ENCODE measurements at regions not wholly inside any gene's neighbourhood (a gene's known extent, or its start where the extent isn't known, plus 50 kb on each side); places are given as distances from the start of the nearest gene placed in this dataset.

DNA sequence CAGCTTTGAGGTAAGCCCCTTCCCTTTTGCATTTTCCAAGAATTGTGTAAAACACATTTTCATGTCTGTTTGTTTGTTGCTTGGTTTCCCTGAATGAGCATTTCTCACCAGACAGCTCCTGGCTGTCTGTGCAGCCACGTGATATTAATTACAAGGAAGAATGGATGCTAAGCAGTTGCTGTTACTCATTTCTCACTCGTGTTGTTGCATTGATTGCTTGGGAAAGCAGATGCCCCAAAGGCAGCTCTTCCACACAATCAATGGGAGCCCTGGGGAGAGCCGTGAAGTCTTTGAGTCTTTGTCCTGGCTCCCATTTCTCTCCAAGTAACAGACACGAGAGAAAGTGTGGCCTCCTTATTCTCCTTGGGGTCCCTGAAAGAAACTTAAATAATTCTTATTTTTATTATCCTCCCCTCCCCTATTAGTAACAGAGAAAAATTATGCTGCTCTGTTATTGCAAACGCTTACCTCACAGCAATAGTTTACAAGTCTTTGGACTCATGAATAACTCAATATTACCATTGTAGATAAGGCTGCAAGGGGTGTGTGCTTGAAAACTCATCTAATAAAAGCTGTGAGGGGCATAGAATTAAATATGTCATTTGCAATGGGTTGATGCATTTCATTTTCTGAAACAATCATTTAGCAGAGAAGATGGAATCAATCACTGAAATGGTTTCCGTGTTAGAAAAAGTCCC, 127.7 kb upstream of the CAMK1G start:
- no peaks in the 10 kb centered on the region; the same call in 1 of the 2 replicates for H3K9me3 ChIP-seq
- no peaks in the 10 kb centered on the region for H3K4me1 ChIP-seq
- in situ Hi-C loops (cut with MboI; ENCODE audit: low sequenced_read_pairs): no loop called here
- H3K36me3 ChIP-seq (replicated peaks): no peaks in the 10 kb centered on the region
- no peak overlapping the region for H3K4me3 ChIP-seq
- H3K27me3 ChIP-seq (ENCODE audit: low read depth): no peaks in the 10 kb centered on the region; the same call in 1 of the 2 replicates
- no peak for DNase-seq (ENCODE audit: low spot score in 2 of 2)

DNA sequence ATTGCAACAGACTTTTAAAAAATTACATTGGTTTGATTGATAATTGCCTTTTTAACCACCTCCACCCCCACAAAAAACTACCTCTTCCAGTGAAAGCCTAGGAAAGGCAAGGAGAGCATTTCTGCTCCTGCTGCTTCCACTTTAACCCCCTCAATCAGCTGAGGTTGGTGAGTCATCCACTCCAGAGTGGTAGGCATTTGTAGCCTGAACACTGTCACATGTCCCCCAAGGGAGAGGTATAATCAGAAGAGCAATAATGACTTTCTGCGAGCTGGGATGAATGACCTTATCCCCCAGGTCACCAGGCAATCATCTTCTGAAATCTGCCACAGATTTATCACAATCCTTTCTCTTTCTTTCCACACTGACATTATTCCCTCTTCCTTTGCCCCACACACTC, 126.6 kb upstream of the CAMK1G start:
- no peak for DNase-seq (ENCODE audit: low spot score in 2 of 2)
- H3K9me3 ChIP-seq: peaks cover 4% of the 10 kb centered on the region; the same call in 1 of the 2 replicates
- in situ Hi-C loops (cut with MboI; ENCODE audit: low sequenced_read_pairs): no loop called here

DNA sequence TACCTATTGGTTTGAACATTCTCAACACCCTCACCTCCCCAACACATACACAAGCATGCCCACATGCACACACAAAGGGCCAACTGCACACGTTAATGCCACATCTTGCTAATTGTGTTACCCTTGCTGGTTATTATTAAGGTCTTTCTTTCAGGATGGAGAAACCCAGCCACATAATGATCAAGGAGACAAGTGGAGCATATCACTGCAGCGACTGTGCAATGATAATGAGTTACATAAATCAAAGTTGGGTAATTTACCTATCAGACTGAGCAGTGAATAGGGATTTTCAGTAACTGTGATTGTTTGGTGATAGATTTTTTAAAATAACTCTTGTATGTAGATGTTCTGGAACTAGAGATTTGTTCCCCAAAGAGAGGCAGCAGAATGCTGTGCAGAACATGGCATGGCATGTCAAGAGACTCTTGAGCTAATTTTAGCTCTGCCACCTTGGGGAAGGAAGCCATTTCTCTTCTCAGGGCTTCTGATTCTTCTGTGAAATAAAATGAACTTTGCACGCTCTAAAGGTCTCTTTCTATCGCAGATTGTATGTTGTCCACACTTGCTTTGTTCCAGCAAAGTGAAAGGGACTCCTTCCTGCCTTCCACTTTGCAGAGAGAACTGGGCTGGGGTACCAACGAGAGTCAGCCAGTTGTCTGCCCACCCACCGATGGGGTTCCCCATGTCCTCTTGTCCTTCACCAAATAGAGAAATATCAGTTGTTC, 126.0 kb upstream of the CAMK1G start:
- in situ Hi-C loops (cut with MboI; ENCODE audit: low sequenced_read_pairs): no loop called here
- no peaks in the 10 kb centered on the region for H3K4me1 ChIP-seq
- H3K36me3 ChIP-seq (replicated peaks): no peaks in the 10 kb centered on the region
- peaks cover 4% of the 10 kb centered on the region for H3K9me3 ChIP-seq
- DNase-seq (ENCODE audit: low spot score in 2 of 2): no peak
- no peak overlapping the region for H3K4me3 ChIP-seq
- no peaks in the 10 kb centered on the region; the same call in 1 of the 2 replicates for H3K27me3 ChIP-seq (ENCODE audit: low read depth)

More for the DNA sequence above, 126.6 kb upstream of the CAMK1G start:
- Histone ChIP-seq H3K27me3 (ENCODE audit: low read depth) (no peaks in the 10 kb centered on the region; the same call in 1 of the 2 replicates), H3K36me3 (replicated peaks) (no peaks in the 10 kb centered on the region), H3K4me1 (no peaks in the 10 kb centered on the region), H3K4me3 (no peak overlapping the region)

DNA sequence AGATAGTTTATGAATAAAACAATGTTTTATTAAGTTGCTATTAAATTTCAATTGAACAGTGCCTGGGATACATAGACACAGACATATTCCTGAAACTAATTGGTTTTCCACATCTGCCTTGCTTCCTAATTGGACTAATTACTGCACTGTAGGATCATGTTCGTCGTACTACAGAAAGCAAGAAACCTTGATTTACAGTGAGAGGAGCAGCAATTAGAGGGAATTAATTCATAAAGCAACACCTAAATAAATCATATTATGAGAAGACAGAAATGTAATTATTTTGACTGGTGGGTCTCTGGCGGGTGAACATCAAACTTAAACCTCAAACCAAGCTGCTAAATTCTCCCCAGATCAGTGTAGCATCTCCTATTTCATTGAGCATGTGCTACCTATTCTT, 124.6 kb upstream of the CAMK1G start:
- H3K27me3 ChIP-seq (ENCODE audit: low read depth): no peaks in the 10 kb centered on the region; the same call in 1 of the 2 replicates
- no peaks in the 10 kb centered on the region for H3K4me1 ChIP-seq
- in situ Hi-C loops (cut with MboI; ENCODE audit: low sequenced_read_pairs): no loop called here
- DNase-seq (ENCODE audit: low spot score in 2 of 2): no peak
- H3K9me3 ChIP-seq: peaks cover 4% of the 10 kb centered on the region
- no peaks in the 10 kb centered on the region for H3K36me3 ChIP-seq (replicated peaks)
- H3K4me3 ChIP-seq: no peak overlapping the region

DNA sequence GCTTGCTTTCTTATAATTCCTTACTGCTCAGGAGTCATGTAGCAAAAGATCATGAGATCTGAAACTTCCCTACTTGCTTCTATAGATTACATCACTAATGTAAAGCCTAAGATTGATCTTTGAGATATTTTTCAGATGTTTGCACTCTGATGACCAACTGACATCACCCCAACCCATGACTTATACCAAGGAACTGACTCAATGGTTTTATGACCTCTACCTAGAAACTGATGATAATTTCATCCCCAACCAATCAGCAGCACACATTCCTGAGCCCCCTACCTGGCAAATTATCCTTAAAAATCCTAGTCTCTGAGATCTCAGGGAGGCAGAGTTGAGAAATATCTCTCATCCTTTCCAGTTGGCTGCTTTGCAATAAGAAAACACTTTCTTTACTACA, 122.3 kb upstream of the CAMK1G start:
- no peaks in the 10 kb centered on the region; the same call in 1 of the 2 replicates for H3K27me3 ChIP-seq (ENCODE audit: low read depth)
- no peaks in the 10 kb centered on the region for H3K36me3 ChIP-seq (replicated peaks)
- DNase-seq (ENCODE audit: low spot score in 2 of 2): no peak
- peaks cover 4% of the 10 kb centered on the region for H3K9me3 ChIP-seq
- in situ Hi-C loops (cut with MboI; ENCODE audit: low sequenced_read_pairs): no loop called here
- H3K4me1 ChIP-seq: no peaks in the 10 kb centered on the region
- H3K4me3 ChIP-seq: no peak overlapping the region

DNA sequence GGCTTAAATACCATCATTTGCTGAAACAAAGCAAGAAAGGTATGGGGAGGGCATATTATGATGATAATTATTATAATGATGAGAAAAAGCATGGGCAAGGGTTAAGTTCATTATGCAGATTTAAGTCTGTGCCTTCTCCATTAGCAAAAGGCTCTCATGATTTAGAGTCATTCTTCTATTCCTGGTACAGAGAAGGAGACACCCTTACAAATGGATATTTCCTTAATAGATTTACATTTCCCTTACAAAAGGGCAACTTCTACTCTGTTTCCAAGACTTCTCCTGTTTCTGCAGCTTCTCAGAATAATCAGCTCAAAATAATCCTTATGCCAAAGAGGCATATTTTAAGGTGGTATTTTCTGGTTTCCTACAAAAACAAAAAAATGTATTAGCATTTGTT, 121.1 kb upstream of the CAMK1G start:
- Histone ChIP-seq H3K27me3 (ENCODE audit: low read depth) (no peaks in the 10 kb centered on the region; the same call in 1 of the 2 replicates), H3K4me3 (no peak overlapping the region), H3K4me1 (no peaks in the 10 kb centered on the region), H3K9me3 (peaks cover 4% of the 10 kb centered on the region), H3K36me3 (replicated peaks) (no peaks in the 10 kb centered on the region)
- DNase-seq (ENCODE audit: low spot score in 2 of 2): peak in 1 of 2 experiments; percentile 19
- in situ Hi-C loops (cut with MboI; ENCODE audit: low sequenced_read_pairs): no loop called here

DNA sequence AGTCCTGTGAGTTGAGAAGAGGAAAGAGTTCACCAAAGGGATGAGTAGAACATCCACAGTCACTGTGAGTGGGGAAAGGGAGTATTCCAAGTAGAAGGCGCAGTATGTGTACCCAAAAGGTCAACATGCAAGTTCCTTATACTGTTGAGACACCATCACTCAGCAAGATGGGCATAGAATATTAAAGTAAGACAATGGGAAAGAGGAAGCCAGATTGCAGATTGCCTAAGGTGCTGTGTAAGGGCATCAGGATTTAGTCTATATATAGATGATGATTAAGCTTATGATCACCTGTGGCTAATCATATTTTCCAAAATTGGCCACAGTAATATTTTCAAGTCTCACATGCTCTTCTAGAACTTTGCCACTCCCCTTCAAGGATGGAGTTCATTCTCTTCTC, 120.1 kb upstream of the CAMK1G start:
- no peaks in the 10 kb centered on the region for H3K4me1 ChIP-seq
- H3K27me3 ChIP-seq (ENCODE audit: low read depth): no peaks in the 10 kb centered on the region; the same call in 1 of the 2 replicates

DNA sequence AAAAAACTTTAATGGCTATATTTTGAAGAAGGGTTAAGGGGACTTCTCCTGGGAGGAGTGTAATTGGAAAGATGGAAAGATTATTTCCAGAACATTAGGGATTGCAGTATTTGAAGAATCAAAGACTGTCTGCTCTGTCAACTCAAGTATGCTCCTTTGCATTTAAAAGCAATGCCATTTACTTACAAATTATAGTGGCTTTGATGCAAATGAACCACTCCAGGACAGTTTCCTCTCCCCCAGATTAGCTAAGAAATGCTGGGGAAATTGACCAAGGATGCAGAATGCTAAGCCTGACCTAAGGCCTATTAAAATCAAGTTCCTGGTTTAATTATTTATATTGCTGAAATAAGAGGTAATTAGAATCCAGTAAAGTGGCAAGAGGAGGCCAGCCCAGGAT, 110.5 kb upstream of the CAMK1G start:
- in situ Hi-C loops (cut with MboI; ENCODE audit: low sequenced_read_pairs): no loop called here
- DNase-seq (ENCODE audit: low spot score in 2 of 2): no peak

More for the DNA sequence above, 120.1 kb upstream of the CAMK1G start:
- in situ Hi-C loops (cut with MboI; ENCODE audit: low sequenced_read_pairs): no loop called here
- no peaks in the 10 kb centered on the region for H3K36me3 ChIP-seq (replicated peaks)
- no peak for DNase-seq (ENCODE audit: low spot score in 2 of 2)
- H3K4me3 ChIP-seq: no peak overlapping the region
- peaks cover 4% of the 10 kb centered on the region for H3K9me3 ChIP-seq

DNA sequence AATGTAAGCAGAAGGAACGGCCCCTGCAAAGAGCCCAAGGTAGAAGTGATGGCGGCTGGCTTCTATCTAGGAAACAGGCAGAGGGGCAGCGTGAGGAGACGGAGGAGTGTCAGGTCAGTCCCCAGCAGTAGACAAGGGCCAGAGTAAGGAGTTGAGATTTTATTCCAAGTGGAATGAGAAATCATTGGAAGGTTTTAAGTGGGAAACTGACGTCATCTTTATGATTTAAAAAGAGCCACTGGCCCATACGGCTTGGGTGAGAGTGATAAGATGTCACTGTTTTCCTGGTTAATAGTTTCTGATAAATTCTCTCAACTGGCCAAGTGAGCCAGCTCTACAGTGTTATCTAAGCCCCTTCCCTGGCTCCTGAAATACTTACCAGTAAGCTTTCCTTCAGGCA, 103.2 kb upstream of the CAMK1G start:
- Histone ChIP-seq H3K4me1 (no peaks in the 10 kb centered on the region), H3K4me3 (no peak overlapping the region), H3K36me3 (replicated peaks) (no peaks in the 10 kb centered on the region), H3K9me3 (no peaks in the 10 kb centered on the region), H3K27me3 (ENCODE audit: low read depth) (peaks cover 2% of the 10 kb centered on the region; the same call in 1 of the 2 replicates)
- in situ Hi-C loops (cut with MboI; ENCODE audit: low sequenced_read_pairs): no loop called here
- no peak for DNase-seq (ENCODE audit: low spot score in 2 of 2)

More for the DNA sequence above, 110.5 kb upstream of the CAMK1G start:
- no peaks in the 10 kb centered on the region for H3K9me3 ChIP-seq
- no peaks in the 10 kb centered on the region for H3K36me3 ChIP-seq (replicated peaks)
- H3K4me3 ChIP-seq: no peak overlapping the region
- H3K4me1 ChIP-seq: no peaks in the 10 kb centered on the region
- H3K27me3 ChIP-seq (ENCODE audit: low read depth): no peaks in the 10 kb centered on the region

DNA sequence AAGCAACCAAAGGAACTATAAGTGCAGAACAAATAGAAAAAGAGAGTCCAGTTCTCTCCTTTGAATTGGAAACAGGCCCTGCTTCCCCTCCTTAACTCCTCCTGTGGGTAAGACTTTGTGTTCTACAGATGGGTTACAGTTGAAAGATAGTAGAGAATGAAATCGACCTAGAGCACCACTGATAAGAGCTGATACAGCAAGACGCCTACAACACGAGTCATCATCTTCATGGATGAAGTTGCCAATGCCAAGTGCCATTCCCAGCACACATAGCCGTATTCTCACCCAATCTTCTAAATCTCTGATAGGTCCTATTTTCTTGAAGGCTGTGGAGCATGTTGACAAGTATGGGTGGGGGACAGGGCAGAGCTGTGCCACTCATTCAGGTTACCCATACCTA, 99.8 kb upstream of the CAMK1G start:
- in situ Hi-C loops (cut with MboI; ENCODE audit: low sequenced_read_pairs): no loop called here
- no peaks in the 10 kb centered on the region for H3K9me3 ChIP-seq
- peaks cover 2% of the 10 kb centered on the region; the same call in 1 of the 2 replicates for H3K27me3 ChIP-seq (ENCODE audit: low read depth)
- H3K4me3 ChIP-seq: no peak overlapping the region
- no peaks in the 10 kb centered on the region for H3K36me3 ChIP-seq (replicated peaks)
- DNase-seq (ENCODE audit: low spot score in 2 of 2): no peak
- no peaks in the 10 kb centered on the region for H3K4me1 ChIP-seq

DNA sequence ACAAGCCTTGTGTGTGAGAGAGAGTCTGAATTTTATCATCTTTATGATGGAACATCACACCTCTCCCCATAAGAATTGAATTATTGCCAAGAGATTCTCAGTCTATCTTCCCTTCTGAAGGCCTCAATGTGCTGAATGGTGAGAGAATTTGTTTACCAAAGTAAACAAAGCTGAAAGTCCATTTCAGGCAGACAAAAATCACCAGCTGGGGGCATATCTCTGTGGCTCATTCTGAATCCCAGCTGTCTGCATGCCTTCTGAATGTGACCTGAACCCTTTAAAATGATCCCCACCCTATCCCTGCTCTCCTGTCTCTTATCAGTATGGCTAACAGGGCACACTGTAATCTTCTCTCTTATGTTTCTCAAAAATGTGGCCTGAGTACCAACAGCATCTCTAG, 99.1 kb upstream of the CAMK1G start:
- Histone ChIP-seq H3K36me3 (replicated peaks) (no peaks in the 10 kb centered on the region), H3K9me3 (no peaks in the 10 kb centered on the region), H3K4me1 (no peaks in the 10 kb centered on the region), H3K27me3 (ENCODE audit: low read depth) (peaks cover 2% of the 10 kb centered on the region; the same call in 1 of the 2 replicates), H3K4me3 (no peak overlapping the region)
- in situ Hi-C loops (cut with MboI; ENCODE audit: low sequenced_read_pairs): no loop called here
- DNase-seq (ENCODE audit: low spot score in 2 of 2): no peak

DNA sequence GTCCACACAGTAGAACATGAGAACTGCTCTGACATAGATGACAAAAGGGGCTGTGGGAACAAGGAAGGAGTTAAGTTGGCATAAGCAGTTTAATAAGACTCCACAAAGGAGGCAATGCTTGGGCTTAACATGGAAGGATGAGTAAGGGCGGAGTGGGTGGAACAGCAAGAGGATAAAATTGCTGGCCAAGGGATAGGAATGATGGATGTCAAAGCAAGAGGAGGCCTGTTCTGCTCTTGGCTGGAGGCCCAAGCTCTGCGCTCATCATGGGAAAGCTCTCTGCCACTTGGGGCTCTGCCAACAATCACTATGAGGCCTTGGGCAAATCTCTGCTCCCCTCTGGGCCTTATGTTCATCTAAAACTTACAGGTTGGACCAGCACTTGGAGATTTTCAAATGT, 98.3 kb upstream of the CAMK1G start:
- H3K27me3 ChIP-seq (ENCODE audit: low read depth): peaks cover 5% of the 10 kb centered on the region; the same call in 1 of the 2 replicates
- no peak overlapping the region for H3K4me3 ChIP-seq
- H3K9me3 ChIP-seq: no peaks in the 10 kb centered on the region
- no peak for DNase-seq (ENCODE audit: low spot score in 2 of 2)
- H3K36me3 ChIP-seq (replicated peaks): no peaks in the 10 kb centered on the region
- no peaks in the 10 kb centered on the region for H3K4me1 ChIP-seq
- in situ Hi-C loops (cut with MboI; ENCODE audit: low sequenced_read_pairs): no loop called here

DNA sequence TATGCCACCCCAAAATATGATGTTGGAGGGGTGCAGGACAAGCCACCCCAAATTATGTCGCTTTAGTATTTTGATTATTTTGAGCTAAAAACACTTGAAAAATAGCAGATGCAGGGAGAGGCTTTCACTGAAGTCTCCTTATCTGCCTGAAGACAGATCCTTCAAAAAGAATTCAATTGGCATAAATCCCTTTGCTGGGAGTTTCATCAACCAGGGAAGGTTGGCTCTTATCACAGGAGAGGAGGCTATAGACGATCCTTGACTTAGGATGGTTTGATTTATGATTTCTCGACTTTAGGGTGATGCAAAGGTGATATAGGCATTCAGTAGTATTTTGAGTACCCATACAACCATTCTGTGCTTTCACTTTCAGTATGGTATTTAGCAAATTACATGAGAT, 97.8 kb upstream of the CAMK1G start:
- Histone ChIP-seq H3K4me3 (no peak overlapping the region), H3K27me3 (ENCODE audit: low read depth) (peaks cover 10% of the 10 kb centered on the region; the same call in 1 of the 2 replicates), H3K36me3 (replicated peaks) (no peaks in the 10 kb centered on the region), H3K4me1 (no peaks in the 10 kb centered on the region), H3K9me3 (no peaks in the 10 kb centered on the region)
- no peak for DNase-seq (ENCODE audit: low spot score in 2 of 2)
- in situ Hi-C loops (cut with MboI; ENCODE audit: low sequenced_read_pairs): no loop called here
